Esophagus muscularis mucosa (tissue), 4 donors: ENCODE measurements at regions not wholly inside any gene's neighbourhood (a gene's known extent, or its start where the extent isn't known, plus 50 kb on each side); places are given as distances from the start of the nearest gene placed in this dataset.

Source experiments
- EP300 ChIP-seq: sonication (generic); formaldehyde crosslinking; IDR thresholded peaks from one replicate; pipeline ENCODE4 v1.6.1; 2017; ENCODE audit warnings: antibody characterized with exemption
- POLR2A ChIP-seq: fragments of 450-650 bp; IDR thresholded peaks from one replicate; pipeline ENCODE4 v1.6.1; 2017; ENCODE audit warnings: antibody characterized with exemption, moderate library complexity, mild to moderate bottlenecking, low read depth
- TF ChIP-seq, protein P1 (sequence below), 3 experiments: fragments of 200-600 bp in 2 of 3; fragments of 450-650 bp in 1 of 3; sonication (generic) in 2 of 3; IDR thresholded peaks; one replicate each; pipeline ENCODE4 v1.5.1; 2017 to 2019; ENCODE audit warnings: antibody characterized with exemption in 3 of 3, mild to moderate bottlenecking in 2 of 3, moderate library complexity in 1 of 3

DNA sequence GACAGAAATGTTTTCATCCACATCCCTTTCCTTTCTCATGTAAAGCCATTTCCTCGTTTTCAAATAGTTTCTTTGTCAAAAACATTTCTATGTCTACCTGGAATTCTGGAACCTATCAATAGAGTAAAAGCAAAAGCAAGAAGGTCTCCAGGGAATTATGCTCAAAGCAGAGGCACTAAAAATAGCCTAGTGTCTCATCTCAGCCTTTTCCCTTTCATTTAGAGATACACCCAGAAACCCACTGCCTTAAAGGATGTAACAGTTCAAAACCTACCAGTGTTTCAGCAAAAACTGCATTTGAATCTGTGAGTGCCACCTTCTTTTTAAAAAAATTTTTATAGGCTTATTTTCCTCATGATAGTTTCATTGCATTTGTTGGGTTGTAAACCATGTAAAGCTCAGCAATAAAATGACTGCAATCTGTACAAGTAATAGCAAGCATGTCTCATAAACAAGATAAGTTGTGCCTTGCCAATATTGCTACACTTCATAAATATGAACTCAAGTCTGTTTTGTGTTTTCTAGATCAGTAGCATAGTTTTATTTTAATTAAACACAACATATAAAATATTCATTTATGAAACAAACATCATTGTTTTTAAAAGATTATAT lies 927.3 kb upstream of the ACVR2A start:
- TF ChIP-seq, protein P1, sequence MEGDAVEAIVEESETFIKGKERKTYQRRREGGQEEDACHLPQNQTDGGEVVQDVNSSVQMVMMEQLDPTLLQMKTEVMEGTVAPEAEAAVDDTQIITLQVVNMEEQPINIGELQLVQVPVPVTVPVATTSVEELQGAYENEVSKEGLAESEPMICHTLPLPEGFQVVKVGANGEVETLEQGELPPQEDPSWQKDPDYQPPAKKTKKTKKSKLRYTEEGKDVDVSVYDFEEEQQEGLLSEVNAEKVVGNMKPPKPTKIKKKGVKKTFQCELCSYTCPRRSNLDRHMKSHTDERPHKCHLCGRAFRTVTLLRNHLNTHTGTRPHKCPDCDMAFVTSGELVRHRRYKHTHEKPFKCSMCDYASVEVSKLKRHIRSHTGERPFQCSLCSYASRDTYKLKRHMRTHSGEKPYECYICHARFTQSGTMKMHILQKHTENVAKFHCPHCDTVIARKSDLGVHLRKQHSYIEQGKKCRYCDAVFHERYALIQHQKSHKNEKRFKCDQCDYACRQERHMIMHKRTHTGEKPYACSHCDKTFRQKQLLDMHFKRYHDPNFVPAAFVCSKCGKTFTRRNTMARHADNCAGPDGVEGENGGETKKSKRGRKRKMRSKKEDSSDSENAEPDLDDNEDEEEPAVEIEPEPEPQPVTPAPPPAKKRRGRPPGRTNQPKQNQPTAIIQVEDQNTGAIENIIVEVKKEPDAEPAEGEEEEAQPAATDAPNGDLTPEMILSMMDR (IDR thresholded peaks at IDR 0.05): no peak
- TF ChIP-seq POLR2A (no peak), EP300 (no peak)
